UCSD-AML1 (cell line): ENCODE measurements at regions not wholly inside any gene's neighbourhood (a gene's known extent, or its start where the extent isn't known, plus 50 kb on each side); places are given as distances from the start of the nearest gene placed in this dataset.
"Not testable (repeated sequence)": the region's sequence is repeated elsewhere in the genome, so short reads cannot be mapped to it uniquely, and the experiment has no call there.

Experiments
- DNase-seq: peaks from one replicate; lab custom pipeline; 2025; ENCODE audit not compliant: unreplicated experiment; lab: John Stamatoyannopoulos, UW

DNA sequence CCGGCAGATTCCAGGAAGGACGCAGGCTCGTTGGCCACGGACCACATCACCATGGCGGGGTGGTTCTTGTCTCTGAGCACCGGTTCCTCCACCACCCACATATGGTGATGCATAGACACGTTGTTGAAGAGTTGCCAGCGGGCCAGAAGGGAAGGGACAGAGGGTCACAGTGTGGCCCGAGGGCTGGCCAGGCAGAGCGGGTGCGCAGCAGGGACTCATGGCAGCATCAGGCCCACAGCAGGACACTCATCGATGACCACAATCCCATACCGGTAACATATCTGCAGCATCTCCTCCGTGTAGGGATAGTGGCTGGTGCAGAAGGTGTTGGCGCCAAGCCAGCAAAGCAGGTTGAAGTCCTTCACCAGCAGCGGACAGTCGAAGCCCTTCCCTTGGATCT lies 469.2 kb upstream of the FAM174A start:
- not testable (repeated sequence) for DNase-seq

DNA sequence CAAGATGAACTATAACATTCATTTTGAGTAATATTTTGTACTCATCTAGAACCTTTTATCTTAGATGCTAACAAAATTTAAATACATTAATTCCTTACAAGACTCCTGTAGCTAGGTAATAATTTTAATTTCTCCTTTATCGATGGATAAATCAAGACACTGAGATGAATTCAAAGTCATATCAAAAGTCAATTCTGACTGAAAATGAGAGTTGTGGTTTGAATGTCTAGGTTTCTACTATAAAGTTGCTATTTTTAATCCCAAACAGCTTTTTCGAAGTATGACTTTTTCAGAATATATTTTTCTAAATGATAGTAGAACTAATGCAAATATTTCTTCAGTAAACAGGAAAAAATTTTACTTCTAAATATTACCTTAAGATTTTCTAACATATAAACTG lies 491.7 kb upstream of the FAM174A start:
- DNase-seq = no peak

DNA sequence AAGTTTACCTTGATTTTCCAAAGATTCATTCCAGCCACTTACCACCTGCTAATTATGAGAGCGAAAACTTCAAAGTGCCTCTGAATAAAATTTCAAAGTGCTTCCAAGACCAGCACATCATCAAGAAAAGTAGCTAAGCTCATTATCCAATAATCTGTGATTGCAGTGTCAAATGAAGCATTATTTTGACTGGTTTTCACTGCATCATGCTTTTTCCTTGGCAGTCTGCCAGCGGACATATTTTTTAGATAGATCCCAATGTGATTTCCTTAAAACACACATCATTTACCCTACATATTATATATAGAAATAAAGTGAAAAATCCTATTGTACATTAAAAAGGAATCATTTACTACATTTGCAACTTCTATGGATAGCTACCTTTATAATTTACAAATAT lies 508.6 kb upstream of the FAM174A start:
- DNase-seq = no peak

DNA sequence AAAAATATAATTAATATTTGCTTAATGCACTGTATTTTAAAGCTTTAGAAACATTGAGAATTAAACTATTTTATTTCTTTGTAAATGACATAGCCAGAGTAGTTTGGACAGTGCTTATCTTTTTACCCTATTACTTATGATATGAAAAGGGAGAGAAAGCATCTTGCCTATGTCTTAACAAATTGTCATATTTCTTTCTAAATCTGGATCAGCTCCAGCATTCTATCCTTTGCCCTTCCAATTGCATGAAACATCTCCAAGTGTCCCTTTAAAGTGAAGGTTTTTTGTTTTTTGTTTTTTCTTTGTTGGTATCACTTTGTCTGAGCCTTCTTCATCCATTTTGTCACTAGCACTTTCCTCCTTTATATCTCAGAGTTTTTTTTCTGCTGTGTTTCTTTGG lies 511.6 kb upstream of the FAM174A start:
- DNase-seq = no peak

DNA sequence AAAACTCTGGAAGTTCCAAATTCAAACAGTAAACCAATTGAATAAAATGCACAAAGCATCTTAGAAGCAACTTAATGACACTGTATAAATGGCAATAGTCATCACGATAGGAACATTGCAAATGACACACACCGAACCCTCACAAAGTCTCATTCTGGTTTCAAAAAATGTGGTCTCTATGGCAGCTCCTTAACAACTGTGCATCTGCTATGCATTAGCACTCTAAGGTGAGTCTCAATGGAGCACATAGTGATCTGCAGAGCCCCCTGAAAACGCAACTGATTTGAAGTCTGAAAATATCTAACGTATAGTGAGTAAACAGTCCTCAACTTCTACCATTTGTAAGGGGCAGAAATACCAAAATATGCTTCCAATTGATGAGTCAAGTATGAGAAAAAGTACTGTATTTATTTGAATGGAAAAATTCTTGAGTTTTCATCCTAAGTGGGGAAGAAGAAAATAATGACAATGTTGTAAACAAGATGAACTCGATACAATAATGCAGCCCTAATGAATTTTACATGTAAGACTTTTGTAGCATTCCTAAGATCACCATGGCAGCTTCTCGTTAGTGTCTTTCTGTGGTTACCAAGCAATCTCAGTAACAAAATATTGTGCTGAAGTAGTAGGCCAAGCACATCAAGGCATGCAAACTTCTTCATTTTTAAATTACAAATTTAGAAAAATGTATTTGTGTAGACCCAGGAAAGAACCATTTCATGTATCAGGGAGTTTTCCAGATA lies 517.5 kb upstream of the FAM174A start:
- DNase-seq = no peak

DNA sequence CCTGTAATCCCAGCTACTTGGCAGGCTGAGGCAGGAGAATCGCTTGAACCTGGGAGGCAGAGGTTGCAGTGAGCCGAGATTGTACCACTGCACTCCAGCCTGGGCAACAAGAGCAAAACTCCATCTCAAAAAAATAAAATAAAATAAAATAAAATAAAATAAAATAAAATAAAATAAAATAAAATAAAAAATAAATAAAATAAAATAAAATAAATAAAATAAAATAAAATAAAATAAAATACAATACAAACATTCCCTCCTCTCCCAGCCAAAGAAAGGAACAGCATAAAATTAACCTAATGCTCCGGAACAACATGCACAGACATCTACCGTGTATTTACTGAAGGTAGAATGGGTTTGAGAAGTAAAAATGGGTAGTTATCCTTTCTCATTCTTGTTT lies 521.9 kb upstream of the FAM174A start:
- DNase-seq = not testable (repeated sequence)

DNA sequence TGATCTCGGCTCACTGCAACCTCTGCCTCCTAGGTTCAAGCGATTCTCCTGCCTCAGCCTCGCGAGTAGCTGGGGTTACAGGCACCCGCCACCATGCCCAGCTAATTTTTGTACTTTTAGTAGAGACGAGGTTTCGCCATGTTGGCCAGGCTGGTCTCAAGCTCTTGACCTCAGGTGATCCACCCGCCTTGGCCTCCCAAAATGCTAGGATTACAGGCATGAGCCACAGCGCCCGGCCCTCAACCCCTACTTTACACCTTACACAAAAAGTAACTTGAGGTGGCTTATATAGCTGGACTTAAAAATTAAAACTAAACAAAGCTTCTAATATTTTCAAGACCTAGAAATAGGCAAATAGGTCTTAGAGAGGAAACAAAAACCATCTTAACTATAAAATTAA lies 524.0 kb upstream of the FAM174A start:
- DNase-seq = not testable (repeated sequence)

DNA sequence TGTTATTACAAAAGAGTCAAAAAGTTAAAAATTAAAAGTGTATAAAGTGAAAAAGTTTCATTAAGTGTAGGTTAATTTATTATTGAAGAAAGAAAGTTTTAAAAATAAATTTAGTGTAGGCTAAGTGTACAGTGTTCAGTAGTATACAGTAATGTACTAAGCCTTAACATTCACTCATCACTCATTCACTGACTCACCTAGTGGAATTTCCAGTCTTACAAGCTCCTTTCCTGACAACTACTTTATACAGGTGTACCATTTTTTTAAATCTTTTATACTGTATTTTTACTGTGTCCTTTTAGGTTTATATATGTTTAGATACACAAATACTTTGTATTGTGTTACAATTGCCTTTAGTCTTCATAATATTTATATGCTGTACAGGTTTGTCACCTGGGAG lies 530.2 kb upstream of the FAM174A start:
- no peak for DNase-seq

DNA sequence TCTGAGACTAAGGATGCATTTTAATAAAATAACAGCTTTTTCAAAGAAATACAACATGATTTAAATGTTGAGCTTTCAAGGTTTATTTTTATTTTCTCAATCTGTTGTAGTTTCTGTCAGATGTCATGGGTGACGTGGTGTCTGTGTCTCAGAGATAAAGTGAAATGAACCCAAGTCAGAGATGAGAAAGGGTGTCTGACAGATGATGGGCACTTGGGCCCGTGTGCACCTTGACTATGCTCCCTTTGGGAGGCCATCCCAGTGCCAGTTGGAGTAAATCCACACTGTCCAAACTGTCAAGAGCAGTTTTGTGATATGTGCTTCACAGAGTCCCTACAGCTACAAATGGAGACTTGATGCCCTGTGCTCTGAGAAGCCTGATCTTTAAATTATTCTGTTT lies 536.9 kb upstream of the FAM174A start:
- no peak for DNase-seq

DNA sequence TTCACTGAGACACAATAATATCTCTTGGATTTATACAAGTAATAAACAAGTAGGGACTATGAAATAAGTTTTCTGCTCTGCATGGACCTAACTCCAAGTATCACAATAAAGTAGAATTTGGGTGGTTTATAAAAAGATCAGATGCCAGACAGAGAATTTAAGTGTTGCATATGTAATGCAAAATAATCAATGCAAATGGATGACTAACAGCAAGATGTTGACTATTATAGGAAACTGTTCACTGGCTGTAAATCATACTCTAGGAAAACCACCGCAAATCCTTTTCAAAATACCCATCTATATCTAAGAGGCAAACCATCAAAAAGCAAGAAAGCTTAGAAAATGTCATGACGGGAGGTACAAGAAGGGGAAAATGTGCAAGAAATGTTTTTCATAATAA lies 539.8 kb upstream of the FAM174A start:
- DNase-seq = no peak

DNA sequence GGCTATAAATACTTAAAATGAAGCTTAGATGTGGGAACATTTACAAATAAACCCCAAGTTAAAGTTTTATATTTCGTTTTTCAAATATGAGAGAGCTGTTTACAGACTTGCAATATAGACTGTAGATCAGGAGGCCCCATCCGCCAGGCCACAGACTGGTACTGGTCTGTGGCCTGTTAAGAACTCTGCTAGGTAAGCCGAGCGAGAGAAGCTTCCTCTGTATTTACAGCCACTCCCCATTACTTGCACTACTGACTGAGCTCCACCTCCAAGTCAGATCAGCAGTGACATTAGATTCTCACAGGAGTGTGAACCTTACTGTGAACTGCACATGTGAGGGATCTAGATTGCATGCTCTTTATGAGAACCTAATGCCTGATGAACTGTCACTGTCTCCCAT lies 561.4 kb upstream of the FAM174A start:
- no peak for DNase-seq

DNA sequence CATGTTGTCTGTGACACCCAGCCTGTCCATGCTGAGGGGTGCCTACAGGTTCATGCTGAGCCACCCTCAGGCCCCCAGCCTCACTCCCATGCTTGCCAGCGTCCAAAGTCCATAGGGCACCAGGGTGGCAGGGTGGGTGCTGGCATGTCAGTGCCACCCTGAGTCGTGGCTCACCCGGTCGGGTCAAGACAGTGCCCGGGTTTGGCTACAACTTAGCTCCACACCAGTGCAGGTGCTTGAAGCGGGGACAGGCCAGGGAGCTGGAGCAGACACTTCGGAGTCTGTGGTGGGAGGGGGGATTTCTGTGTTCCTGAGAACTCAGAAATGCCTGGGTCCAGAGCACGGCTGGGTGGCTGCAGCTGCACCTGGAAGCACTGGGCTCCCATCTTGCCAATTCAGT lies 579.2 kb upstream of the FAM174A start:
- DNase-seq = no peak

DNA sequence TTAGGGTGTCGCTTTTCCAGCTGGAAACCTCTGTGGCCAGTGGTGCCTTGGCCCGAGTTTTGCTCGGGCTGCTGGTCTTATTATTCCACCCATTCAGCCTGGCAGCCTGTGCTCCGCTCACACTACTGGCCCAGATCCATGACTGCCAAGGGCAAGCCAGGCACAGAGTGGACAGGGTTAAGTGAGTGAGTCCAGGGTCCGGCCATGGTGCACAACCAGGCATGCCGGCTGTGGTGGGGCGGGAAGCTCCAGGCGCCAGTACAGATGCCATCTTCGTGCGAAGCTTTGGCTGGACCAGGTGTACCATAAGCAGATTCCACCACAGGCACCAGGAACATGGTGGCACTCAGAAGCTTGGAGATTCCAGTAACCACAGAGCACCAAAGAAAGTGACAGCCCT lies 580.2 kb upstream of the FAM174A start:
- DNase-seq = no peak

DNA sequence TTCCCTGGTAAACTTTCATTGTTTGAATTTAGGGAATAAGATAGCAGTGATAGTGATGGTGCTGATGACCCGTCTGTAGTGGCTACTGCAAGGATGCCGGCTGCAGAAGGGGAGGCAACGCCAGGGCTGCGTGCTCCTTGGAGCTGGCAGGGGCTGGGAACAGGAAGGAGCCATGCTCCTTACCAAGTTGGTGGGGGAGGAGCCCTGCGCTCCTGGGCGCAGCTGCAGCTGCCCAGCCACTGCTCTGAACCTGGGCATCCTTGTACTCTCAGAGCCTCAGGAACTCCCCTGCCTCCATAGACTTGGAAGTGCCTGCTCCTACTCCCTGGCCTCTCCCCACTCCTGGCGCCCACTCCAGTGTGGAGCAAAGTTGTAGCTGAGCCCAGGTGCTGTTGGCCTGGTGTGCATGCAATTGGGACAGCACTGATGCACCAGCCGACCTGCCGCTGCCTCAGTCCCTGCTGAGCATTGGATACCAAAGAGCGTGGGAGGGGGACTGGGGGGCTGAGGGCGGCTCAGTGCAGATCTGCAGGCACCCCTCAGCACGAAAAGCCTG lies 585.1 kb upstream of the FAM174A start:
- no peak for DNase-seq

DNA sequence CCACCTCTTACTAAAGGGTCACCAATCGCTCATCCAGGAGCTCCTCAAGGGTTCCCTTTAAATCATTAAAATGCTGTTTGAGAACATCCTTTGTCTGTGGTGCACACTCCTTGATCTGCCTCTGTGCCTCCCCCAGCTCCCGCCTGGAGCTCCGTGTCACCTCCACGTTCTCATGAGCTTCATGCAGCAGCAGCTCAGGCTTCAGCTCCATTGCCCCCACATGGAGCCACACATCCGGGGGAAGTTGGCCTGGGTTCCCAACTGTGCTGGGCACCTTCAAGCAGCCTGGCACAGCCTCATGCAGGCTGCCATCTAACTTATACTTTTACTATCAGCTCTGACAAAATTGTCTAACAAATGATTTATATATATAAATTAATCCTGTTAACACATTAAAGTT lies 585.8 kb upstream of the FAM174A start:
- DNase-seq = no peak

DNA sequence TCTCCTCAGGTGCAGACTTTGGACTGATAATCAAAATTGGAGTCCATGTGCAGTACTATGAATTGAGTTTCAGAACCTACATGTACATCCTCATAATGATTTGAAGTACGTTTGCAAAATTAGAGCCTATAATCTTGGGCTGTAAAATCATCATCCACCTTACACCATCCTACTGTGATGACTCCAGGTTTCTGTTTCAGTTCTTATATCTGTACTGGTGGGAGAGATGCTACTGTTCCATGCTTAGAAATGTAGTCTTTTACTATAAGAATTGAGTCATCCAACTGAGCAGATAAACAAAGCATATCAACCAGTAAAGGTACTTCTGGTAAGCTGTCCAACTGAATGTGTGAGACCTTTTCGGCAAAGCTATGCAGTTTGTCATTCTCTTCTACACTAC lies 586.3 kb upstream of the FAM174A start:
- DNase-seq = no peak

DNA sequence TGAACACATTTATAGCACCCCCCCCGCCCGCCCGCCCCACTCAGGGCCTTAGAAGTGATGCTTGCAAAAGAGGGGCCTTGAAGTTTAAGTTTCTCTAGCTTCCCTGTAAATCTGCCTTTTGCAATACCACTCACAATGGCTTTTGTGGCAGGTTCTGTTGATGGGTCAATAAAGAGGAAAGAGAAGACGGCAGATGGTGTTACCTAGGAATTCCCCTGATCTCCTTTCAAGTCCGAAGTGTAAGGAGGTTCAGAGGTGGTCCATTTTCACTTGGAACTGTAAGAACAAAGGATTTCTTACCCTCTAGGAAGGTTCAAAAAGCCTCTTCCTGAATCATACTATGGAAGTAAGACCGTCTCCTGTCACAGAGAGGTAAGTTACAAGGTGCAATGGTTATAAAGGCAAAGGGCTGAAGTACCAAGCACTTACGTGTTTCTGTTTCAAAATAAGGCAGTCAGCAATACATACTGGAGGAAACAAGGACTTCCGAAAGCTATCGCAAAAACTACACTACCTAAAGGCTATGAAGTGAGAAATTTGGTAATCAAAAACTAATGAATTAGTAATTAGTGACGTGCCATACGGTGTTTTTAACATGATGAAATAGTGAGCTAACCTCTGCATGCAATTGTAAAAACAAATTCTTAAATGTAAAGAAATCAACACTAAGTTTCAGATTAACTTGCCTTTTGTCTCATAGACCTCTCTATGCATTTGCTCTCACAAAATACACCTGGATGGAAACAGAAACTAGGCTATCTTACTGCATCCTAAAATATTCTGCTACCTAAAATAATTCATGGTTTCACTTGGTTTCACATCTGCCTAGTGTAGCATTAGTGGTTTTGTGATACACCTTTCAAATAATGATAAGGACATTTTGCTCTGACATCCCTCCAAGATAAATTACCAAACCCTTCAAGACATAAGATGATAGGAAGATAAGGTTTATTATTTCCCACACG lies 589.4 kb upstream of the FAM174A start:
- no peak for DNase-seq

DNA sequence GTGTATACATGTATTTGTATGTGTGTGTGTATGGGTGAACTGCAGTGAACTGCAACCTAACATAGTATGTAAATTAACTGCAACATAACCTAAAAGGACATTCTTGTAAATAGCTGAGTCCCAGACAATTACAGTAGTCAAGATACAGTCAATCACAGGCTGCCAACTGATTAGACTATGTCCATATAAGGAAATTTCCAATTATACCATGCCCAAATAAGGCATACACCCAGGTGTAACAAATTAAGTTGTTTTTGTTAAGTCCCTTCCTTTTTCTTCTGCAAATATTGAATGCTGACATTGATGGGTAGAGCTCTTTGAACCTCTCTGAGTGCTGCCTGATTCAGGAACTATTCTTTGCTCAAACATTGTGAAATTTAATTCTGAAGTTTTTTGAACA lies 594.6 kb upstream of the FAM174A start:
- no peak for DNase-seq

DNA sequence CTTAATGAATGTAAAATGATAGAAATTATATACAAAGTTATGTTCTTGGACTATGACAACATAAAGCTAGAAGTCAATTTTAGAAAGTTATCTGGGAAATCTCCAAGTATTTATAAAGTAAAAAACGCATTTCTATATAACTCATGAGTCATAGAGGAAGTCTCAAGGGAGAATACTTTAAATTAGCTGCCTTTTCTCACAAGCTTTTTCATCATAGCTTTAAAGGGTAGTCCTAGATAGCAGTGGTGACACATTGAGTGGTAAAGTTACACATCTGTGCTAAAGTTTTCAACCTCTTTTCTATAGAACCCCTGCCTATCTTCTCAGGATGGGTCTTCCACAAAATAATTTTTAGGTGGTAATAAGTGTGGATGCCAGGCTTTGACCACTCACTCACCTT lies 598.3 kb upstream of the FAM174A start:
- no peak for DNase-seq

DNA sequence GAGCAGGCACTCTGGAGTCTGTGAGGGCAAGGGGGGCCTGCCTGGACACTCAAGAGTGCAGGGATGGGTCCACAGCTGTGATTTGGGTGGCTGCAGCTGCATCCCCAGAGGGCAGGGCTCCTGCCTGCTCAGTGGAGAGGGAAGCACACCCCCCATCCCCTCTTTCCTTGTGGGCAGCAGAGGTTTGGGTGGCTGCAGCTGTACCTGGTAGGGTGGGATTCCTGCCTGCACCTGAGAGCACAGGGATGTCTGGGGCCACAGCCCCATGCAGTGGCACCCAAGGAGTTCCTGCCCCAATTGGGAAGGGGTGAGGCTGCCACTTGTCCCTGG lies 605.4 kb upstream of the FAM174A start:
- no peak for DNase-seq

DNA sequence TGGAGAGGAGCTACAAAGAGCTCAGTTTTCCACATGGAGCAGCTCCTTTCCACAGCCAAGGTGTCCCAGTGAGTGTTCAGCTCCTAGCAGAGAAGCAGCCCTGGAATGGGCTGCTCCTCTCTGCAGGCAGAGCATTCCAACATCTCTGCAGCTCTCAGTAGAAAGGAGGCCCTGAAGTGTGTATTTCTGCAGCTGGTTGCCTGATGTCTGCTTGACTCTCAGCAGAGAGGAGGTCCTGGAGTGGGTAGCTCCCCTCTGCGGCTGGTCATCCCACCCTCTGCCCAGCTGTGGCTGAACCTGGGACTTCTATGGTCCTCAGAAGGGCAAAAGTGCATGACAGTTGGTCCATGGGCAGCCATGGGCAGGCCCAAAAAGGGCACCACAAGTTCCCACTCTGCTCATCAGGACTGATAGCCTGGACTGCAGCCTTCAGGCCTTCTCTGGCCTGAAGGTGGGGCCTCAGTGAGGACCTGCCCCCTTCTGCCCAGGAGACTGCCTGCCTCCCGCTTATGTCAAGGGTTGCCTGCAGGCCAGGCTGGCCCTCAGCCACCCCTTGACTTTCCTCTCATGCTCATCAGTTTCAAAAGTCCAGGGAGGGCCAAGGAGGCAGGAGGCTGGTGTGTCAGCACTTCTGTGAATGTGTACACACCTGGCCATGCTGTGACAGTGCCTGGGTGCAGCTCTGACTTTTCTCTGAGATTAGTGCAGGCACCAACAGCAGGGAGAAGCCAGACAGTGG lies 605.9 kb upstream of the FAM174A start:
- no peak for DNase-seq
